ENCODE measurements at regions not wholly inside any gene's neighbourhood (a gene's known extent, or its start where the extent isn't known, plus 50 kb on each side); places are given as distances from the start of the nearest gene placed in this dataset.
A peak's percentile ranks its signal among the peaks of the same experiment; 100 is the strongest.

DNA sequence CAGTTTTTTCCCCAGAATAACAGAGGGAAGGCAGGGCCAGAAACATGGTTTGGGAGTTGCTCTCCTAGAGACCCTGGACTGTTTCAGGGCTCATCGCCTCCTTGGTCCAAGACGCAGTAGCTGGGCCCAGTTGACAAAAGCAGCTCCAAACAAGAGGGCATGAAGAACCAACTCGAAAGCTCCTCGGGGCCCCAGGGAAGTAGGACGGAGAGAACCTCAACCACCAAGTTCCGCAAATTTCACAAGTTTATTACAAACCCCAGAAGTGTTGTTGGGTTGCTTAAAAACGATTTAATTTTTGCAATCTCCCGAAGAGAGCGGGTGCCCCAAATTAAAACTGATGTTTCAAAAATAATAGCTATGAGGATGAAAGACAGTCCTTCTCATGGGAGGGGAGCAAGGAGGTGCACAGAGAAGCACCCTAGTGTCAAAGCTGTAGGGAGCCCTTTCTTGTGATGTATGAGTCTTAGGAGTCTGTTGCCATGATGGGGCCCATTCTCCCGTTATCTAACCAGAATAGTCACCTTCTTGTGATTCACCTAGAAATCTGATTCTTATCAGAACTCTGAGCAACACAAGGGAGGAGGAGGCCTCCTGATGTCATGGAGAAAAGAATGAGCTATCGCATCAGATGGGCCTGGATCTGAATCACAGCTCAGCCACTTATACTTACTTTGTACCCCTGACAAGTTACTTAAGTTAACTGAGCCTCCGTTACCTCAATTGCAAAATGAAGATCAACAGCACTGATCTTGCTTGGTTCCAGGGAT is 165.7 kb upstream of the IRF2BP2 start:
- Histone ChIP-seq H3K27me3 (ENCODE audit: control insufficient read depth in 1 of 2, insufficient read depth in 2 of 2, low read length in 2 of 2) (peaks cover 0 to 20% of the 10 kb centered on the region in 2 donors), H3K4me3 (ENCODE audit: low read length in 2 of 2) (no peak overlapping the region), H3K4me1 (ENCODE audit: control insufficient read depth, insufficient read depth, low read length) (peaks cover 17% of the 10 kb centered on the region), H3K27ac (ENCODE audit: low read length) (no peak overlapping the region), H3K9me3 (ENCODE audit: control insufficient read depth in 2 of 2, low read length in 2 of 2) (no peaks in the 10 kb centered on the region), H3K9ac (ENCODE audit: low read length in 2 of 2) (no peak overlapping the region), H3K36me3 (ENCODE audit: control insufficient read depth in 2 of 2, insufficient read depth in 2 of 2, low read length in 2 of 2) (no peaks in the 10 kb centered on the region)

DNA sequence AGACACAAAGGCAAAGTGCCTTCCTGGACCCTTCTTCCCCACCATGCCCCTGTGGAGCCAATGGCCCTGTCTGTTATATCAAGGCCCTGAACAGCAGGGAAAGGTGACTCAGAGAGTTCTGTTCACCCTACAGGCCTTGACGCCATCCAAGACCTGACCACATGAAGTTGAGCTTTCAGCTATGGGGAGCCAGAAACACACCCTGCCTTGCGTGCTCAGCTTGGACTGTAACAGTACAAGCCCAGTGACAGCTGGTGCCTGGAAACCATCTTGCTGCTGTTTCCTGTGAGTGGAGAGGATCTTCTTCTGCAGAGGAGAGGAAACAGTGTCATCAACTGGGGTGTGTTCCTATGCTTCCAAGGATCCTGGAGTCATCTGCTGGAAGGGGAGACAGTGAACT is 165.0 kb upstream of the IRF2BP2 start:
- Histone ChIP-seq H3K27me3 (ENCODE audit: control insufficient read depth in 1 of 2, insufficient read depth in 2 of 2, low read length in 2 of 2) (peaks cover 0 to 14% of the 10 kb centered on the region in 2 donors), H3K4me3 (ENCODE audit: low read length in 2 of 2) (no peak overlapping the region), H3K9ac (ENCODE audit: low read length in 2 of 2) (no peak overlapping the region), H3K9me3 (ENCODE audit: control insufficient read depth in 2 of 2, low read length in 2 of 2) (no peaks in the 10 kb centered on the region), H3K4me1 (ENCODE audit: control insufficient read depth, insufficient read depth, low read length) (peaks cover 17% of the 10 kb centered on the region), H3K27ac (ENCODE audit: low read length) (no peak overlapping the region), H3K36me3 (ENCODE audit: control insufficient read depth in 2 of 2, insufficient read depth in 2 of 2, low read length in 2 of 2) (no peaks in the 10 kb centered on the region)

- no peak overlapping the region for H3K9ac ChIP-seq (ENCODE audit: low read length in 2 of 2)
- peaks cover 0 to 11% of the 10 kb centered on the region in 2 donors for H3K27me3 ChIP-seq (ENCODE audit: control insufficient read depth in 1 of 2, insufficient read depth in 2 of 2, low read length in 2 of 2)
- H3K4me3 ChIP-seq (ENCODE audit: low read length in 2 of 2), result no peak overlapping the region
- no peaks in the 10 kb centered on the region for H3K36me3 ChIP-seq (ENCODE audit: control insufficient read depth in 2 of 2, insufficient read depth in 2 of 2, low read length in 2 of 2)
- peaks cover 17% of the 10 kb centered on the region for H3K4me1 ChIP-seq (ENCODE audit: control insufficient read depth, insufficient read depth, low read length)
- no peak overlapping the region for H3K27ac ChIP-seq (ENCODE audit: low read length)
- no peaks in the 10 kb centered on the region for H3K9me3 ChIP-seq (ENCODE audit: control insufficient read depth in 2 of 2, low read length in 2 of 2)
These were observed 164.1 kb upstream of the IRF2BP2 start for GRCh38 chr1:234773936-234774677.

DNA sequence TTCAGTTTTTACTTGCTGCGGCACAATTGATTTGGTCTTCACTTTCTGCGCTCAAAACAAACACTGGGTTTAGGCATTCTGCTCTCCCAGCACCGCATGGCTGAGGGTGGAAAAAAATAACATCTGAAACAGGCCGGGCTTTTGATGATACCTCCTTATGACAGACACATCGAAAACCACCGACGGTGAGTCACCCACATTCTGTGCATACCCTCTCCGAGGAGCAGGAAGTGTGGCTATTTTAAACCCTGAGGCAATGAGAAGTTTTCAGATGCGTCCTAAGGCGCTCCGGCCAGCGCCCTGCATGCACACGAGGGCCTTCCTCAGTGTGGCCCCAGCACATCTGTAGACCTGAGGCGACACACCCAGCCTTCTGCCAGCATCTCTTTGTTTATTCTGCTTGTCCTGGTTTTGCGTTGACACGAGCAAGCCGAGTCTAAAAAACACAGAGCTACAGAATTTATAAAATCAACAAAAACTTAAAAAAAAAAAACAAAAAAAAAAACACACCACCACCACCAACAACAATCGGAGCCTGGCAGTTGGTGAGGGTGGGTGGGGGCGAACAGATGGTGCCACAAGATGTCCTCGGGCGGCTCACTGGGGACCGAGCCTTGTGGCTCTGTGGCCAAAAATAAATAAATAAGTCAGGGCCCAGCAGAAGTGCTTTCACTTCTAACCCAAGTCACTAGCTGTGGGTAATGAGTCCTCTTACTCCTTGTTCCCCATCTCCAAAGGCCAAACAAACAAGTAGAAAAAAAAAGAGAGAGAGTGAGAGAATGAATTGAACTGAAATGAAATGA is 162.6 kb upstream of the IRF2BP2 start:
- peak overlapping the region in 1 of 2 donors; percentile 40 for H3K4me3 ChIP-seq (ENCODE audit: low read length in 2 of 2)
- no peaks in the 10 kb centered on the region for H3K36me3 ChIP-seq (ENCODE audit: control insufficient read depth in 2 of 2, insufficient read depth in 2 of 2, low read length in 2 of 2)
- peak overlapping the region; percentile 60 for H3K27ac ChIP-seq (ENCODE audit: low read length)
- peaks cover 0 to 6% of the 10 kb centered on the region in 2 donors for H3K27me3 ChIP-seq (ENCODE audit: control insufficient read depth in 1 of 2, insufficient read depth in 2 of 2, low read length in 2 of 2)
- H3K9me3 ChIP-seq (ENCODE audit: control insufficient read depth in 2 of 2, low read length in 2 of 2), result no peaks in the 10 kb centered on the region
- peaks cover 17% of the 10 kb centered on the region for H3K4me1 ChIP-seq (ENCODE audit: control insufficient read depth, insufficient read depth, low read length)
- peak overlapping the region; percentile 43 to 55 for H3K9ac ChIP-seq (ENCODE audit: low read length in 2 of 2)

- peak overlapping the region in 1 of 2 donors; percentile 40 for H3K4me3 ChIP-seq (ENCODE audit: low read length in 2 of 2)
- peak overlapping the region in 1 of 2 donors; percentile 43 for H3K9ac ChIP-seq (ENCODE audit: low read length in 2 of 2)
- H3K9me3 ChIP-seq (ENCODE audit: control insufficient read depth in 2 of 2, low read length in 2 of 2), result no peaks in the 10 kb centered on the region
- peaks cover 0 to under 1% of the 10 kb centered on the region in 2 donors for H3K27me3 ChIP-seq (ENCODE audit: control insufficient read depth in 1 of 2, insufficient read depth in 2 of 2, low read length in 2 of 2)
- peaks cover 17% of the 10 kb centered on the region for H3K4me1 ChIP-seq (ENCODE audit: control insufficient read depth, insufficient read depth, low read length)
- H3K27ac ChIP-seq (ENCODE audit: low read length), result peak overlapping the region; percentile 60
- no peaks in the 10 kb centered on the region for H3K36me3 ChIP-seq (ENCODE audit: control insufficient read depth in 2 of 2, insufficient read depth in 2 of 2, low read length in 2 of 2)
These were observed 161.8 kb upstream of the IRF2BP2 start for GRCh38 chr1:234771642-234772344.

- Histone ChIP-seq H3K9ac (ENCODE audit: low read length in 2 of 2) (no peak overlapping the region), H3K4me3 (ENCODE audit: low read length in 2 of 2) (no peak overlapping the region), H3K9me3 (ENCODE audit: control insufficient read depth in 2 of 2, low read length in 2 of 2) (no peaks in the 10 kb centered on the region), H3K36me3 (ENCODE audit: control insufficient read depth in 2 of 2, insufficient read depth in 2 of 2, low read length in 2 of 2) (no peaks in the 10 kb centered on the region), H3K27me3 (ENCODE audit: control insufficient read depth in 1 of 2, insufficient read depth in 2 of 2, low read length in 2 of 2) (no peaks in the 10 kb centered on the region), H3K4me1 (ENCODE audit: control insufficient read depth, insufficient read depth, low read length) (peaks cover 15% of the 10 kb centered on the region), H3K27ac (ENCODE audit: low read length) (no peak overlapping the region)
These were observed 161.1 kb upstream of the IRF2BP2 start for GRCh38 chr1:234770924-234771540.

- Histone ChIP-seq H3K9ac (ENCODE audit: low read length in 2 of 2) (no peak overlapping the region), H3K4me3 (ENCODE audit: low read length in 2 of 2) (no peak overlapping the region), H3K36me3 (ENCODE audit: control insufficient read depth in 2 of 2, insufficient read depth in 2 of 2, low read length in 2 of 2) (no peaks in the 10 kb centered on the region), H3K27ac (ENCODE audit: low read length) (peak overlapping the region; percentile 2), H3K27me3 (ENCODE audit: control insufficient read depth in 1 of 2, insufficient read depth in 2 of 2, low read length in 2 of 2) (no peaks in the 10 kb centered on the region), H3K9me3 (ENCODE audit: control insufficient read depth in 2 of 2, low read length in 2 of 2) (no peaks in the 10 kb centered on the region), H3K4me1 (ENCODE audit: control insufficient read depth, insufficient read depth, low read length) (peaks cover 15% of the 10 kb centered on the region)
These were observed 160.2 kb upstream of the IRF2BP2 start for GRCh38 chr1:234769986-234770795.

- Histone ChIP-seq H3K4me1 (ENCODE audit: control insufficient read depth, insufficient read depth, low read length) (peaks cover 15% of the 10 kb centered on the region), H3K27ac (ENCODE audit: low read length) (peak overlapping the region; percentile 2)
These were observed 159.5 kb upstream of the IRF2BP2 start for GRCh38 chr1:234769284-234769985.

More at GRCh38 chr1:234769284-234769985, 159.5 kb upstream of the IRF2BP2 start:
- H3K9ac ChIP-seq (ENCODE audit: low read length in 2 of 2), result no peak overlapping the region
- H3K9me3 ChIP-seq (ENCODE audit: control insufficient read depth in 2 of 2, low read length in 2 of 2), result no peaks in the 10 kb centered on the region
- no peaks in the 10 kb centered on the region for H3K36me3 ChIP-seq (ENCODE audit: control insufficient read depth in 2 of 2, insufficient read depth in 2 of 2, low read length in 2 of 2)
- H3K4me3 ChIP-seq (ENCODE audit: low read length in 2 of 2), result no peak overlapping the region
- H3K27me3 ChIP-seq (ENCODE audit: control insufficient read depth in 1 of 2, insufficient read depth in 2 of 2, low read length in 2 of 2), result no peaks in the 10 kb centered on the region
